Heart left ventricle (tissue), 16 donors: ENCODE measurements at regions not wholly inside any gene's neighbourhood (a gene's known extent, or its start where the extent isn't known, plus 50 kb on each side); places are given as distances from the start of the nearest gene placed in this dataset.

ENCODE experiments used
- ATAC-seq, 4 donors: fragments of 200-7000 bp; cut with Tn5 transposase; one replicate each; pipeline ENCODE4 v1.9.1; 2020 to 2022; ENCODE audit warnings: moderate library complexity in 4 of 4, mild to moderate bottlenecking in 3 of 4, moderate number of reproducible peaks in 1 of 4
- DNase-seq, 5 donors: peaks; one replicate each; pipeline ENCODE4 v3.0.0-alpha.2; 2020
- H3K27ac ChIP-seq, 12 donors: fragments of 200-600 bp; sonication (generic) in 4 of 12; one replicate each; pipeline versions ENCODE4 v1.5.0 to v1.8.0; 2016 to 2022; ENCODE audit warnings: mild to moderate bottlenecking in 2 of 12
- H3K27me3 ChIP-seq, 9 donors: fragments of 200-600 bp; sonication (generic) in 2 of 9; one replicate each; pipeline versions ENCODE4 v1.5.1 to v1.8.0; 2016 to 2022; ENCODE audit warnings: mild to moderate bottlenecking in 3 of 9
- H3K36me3 ChIP-seq, 9 donors: fragments of 200-600 bp; sonication (generic) in 2 of 9; one replicate each; pipeline versions ENCODE4 v1.5.0 to v1.8.0; 2018 to 2022; ENCODE audit warnings: mild to moderate bottlenecking in 2 of 9
- H3K4me1 ChIP-seq, 12 donors: fragments of 200-600 bp; sonication (generic) in 4 of 12; one replicate each; pipeline versions ENCODE4 v1.5.0 to v1.8.0; 2016 to 2022; ENCODE audit warnings: mild to moderate bottlenecking in 3 of 12
- H3K4me3 ChIP-seq, 12 donors: fragments of 200-600 bp; sonication (generic) in 4 of 12; one replicate each; pipeline versions ENCODE4 v1.5.0 to v1.8.0; 2017 to 2022; ENCODE audit warnings: mild to moderate bottlenecking in 9 of 12, moderate library complexity in 4 of 12
- H3K9me3 ChIP-seq, 12 donors: fragments of 200-600 bp; sonication (generic) in 4 of 12; one replicate each; pipeline versions ENCODE4 v1.5.0 to v1.8.0; 2016 to 2022; ENCODE audit warnings: mild to moderate bottlenecking in 1 of 12
- POLR2A ChIP-seq, 2 donors: fragments of 450-650 bp; IDR thresholded peaks; one replicate each; pipeline ENCODE4 v1.6.1; 2017; ENCODE audit warnings: antibody characterized with exemption in 2 of 2, mild to moderate bottlenecking in 2 of 2, moderate library complexity in 2 of 2
- WGBS, 4 donors: extraction: QIAGEN DNeasy Blood & Tissue Kit in 2 of 4; methylation state at CpG; one replicate each; pipeline versions ENCODE4 v1.1.5 to v1.1.7; 2013 to 2018; 5-methylcytosine and 5-hydroxymethylcytosine counted together
- intact Hi-C, 10 donors: fragments of 100-400 bp; cut with DNase I; formaldehyde crosslinking; loops; one replicate each; pipeline versions ENCODE4 v1.11.1 to v1.14.2; 2022
- TF ChIP-seq, protein P1 (sequence below), 12 donors: fragments of 200-600 bp; sonication (generic) in 4 of 12; IDR thresholded peaks; one replicate each; pipeline versions ENCODE4 v1.5.0 to v1.8.0; 2018 to 2022; ENCODE audit warnings: antibody characterized with exemption in 12 of 12, mild to moderate bottlenecking in 5 of 12
- donor health status: ischemic (EF 13 %, LVEDD 7.1; RV severe dilation, severe dysfunction).
- donor health status: healthy with polysubstance abuse.
- donor health status: DM: no; HTN: yes; CAD: no.
- donor health status: DM: no; HTN: no; CAD: no.
- donor health status: ischemic (EF 25% LVEDD 6.9; RV normal size, moderate dysfunction).
- donor health status: ischemic (EF 25% LVEDD 5.7; RV mildly dilated, moderate dysfunction).
- donor health status: healthy.
- donor health status: DM: yes; HTN: yes; CAD: no.
- donor health status: ischemic (EF 35%, LVEDD 5.7; RV mildly dilated, moderate dysfunction).
- donor health status: nonischemic (EF 11% LVEDD 7.7; RV severe dilation, severe dysfunction).
- donor health status: DM: yes; HTN: yes; CAD: no.
- donor health status: PGD.
- donor health status: ischemic (EF 29% LVEDD 5.4; RV normal size, mild dysfunction).
- donor health status: nonischemic (EF 23%, LVEDD 6.1; RV moderate dilation, normal function).

DNA sequence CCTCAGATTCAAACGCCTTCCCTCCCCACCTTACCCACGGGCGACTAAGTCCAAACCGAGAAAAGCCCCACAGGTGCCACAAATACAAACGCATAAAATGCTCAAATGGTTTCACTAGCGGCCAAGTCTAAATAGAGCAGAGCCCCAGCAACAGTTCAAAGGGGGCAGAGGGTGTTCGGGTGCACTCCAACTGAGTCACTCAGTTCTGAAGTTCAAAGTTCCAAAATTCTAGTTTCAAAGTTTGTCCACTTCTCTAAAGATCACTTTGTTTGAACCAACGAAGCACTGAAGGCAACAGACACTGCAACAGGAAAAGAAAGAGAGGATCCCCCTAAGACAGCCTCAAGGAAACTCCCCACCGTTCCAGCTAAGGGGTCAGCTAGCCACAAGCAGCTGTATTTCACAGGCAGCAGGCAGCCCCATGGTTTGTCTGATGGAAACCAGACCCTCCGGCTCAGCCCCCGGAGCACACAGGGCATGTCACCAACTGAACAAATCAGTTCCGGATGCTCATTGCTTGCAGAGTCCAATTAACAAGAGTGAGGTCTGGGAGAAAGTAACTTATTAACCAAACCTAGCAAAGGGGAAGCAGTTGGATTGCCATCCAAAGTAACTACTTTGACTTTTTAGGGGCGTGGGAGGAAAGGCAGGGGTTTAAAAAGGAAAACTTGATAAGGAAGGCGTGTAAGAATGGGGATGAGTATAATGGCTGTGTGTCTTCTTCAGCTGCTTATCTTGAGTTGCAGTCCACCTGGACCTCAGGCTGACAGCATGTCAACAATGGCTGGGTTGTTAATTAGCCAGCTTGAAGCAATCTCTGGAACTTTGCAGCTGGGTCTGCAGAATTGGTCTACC lies 1423.9 kb upstream of the PRMT6 start:
- Histone ChIP-seq H3K27me3 (no peaks in the 10 kb centered on the region), H3K4me3 (no peak overlapping the region), H3K36me3 (no peaks in the 10 kb centered on the region), H3K9me3 (peaks cover 0 to 14% (median 0%) of the 10 kb centered on the region in 12 donors), H3K27ac (no peak overlapping the region), H3K4me1 (no peaks in the 10 kb centered on the region)
- WGBS, 4 donors = 45 to 53% (median 50%) methylated on average over 14 of the region's 14 CpGs
- TF ChIP-seq, protein P1, sequence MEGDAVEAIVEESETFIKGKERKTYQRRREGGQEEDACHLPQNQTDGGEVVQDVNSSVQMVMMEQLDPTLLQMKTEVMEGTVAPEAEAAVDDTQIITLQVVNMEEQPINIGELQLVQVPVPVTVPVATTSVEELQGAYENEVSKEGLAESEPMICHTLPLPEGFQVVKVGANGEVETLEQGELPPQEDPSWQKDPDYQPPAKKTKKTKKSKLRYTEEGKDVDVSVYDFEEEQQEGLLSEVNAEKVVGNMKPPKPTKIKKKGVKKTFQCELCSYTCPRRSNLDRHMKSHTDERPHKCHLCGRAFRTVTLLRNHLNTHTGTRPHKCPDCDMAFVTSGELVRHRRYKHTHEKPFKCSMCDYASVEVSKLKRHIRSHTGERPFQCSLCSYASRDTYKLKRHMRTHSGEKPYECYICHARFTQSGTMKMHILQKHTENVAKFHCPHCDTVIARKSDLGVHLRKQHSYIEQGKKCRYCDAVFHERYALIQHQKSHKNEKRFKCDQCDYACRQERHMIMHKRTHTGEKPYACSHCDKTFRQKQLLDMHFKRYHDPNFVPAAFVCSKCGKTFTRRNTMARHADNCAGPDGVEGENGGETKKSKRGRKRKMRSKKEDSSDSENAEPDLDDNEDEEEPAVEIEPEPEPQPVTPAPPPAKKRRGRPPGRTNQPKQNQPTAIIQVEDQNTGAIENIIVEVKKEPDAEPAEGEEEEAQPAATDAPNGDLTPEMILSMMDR (IDR thresholded peaks at IDR 0.05) = no peak
- no peak for TF ChIP-seq POLR2A (IDR thresholded peaks at IDR 0.05)
- DNase-seq (no peak), ATAC-seq (no peak)
- intact Hi-C loops = no loop called here

- intact Hi-C loops = no loop called here
- Histone ChIP-seq H3K36me3 (no peaks in the 10 kb centered on the region), H3K4me1 (no peaks in the 10 kb centered on the region), H3K27me3 (no peaks in the 10 kb centered on the region), H3K9me3 (peaks cover 0 to 10% (median 0%) of the 10 kb centered on the region in 12 donors), H3K27ac (no peak overlapping the region), H3K4me3 (no peak overlapping the region)
- ATAC-seq (no peak), DNase-seq (no peak)
- no peak for TF ChIP-seq POLR2A (IDR thresholded peaks at IDR 0.05)
- TF ChIP-seq, protein P1 (IDR thresholded peaks at IDR 0.05) = no peak
- WGBS, 4 donors = 77 to 82% (median 80%) methylated on average over 2 of the region's 2 CpGs
These were observed 1420.4 kb upstream of the PRMT6 start for GRCh38 chr1:105636052-105636451.

DNA sequence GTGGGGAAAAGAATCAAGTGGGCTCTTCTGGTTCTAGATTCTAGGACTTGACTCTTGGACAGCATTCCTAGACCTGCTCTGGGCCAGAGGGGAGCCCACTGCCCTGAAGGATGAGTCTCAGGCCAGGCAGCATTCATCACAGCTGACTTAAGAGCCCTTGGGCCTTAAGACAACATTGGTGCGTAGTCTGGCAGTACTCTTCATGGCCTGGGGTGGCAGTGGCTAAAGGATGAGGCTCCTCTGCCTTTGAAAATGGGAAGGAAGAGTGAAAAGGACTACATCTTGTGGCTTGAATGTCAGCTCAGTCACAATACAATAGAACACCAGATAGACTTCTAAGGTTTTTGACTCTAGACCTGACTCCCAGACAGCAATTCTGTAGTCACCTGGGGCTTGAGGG lies 1415.1 kb upstream of the PRMT6 start:
- 71 to 100% (median 76%) methylated on average over 1 of the region's 1 CpG for WGBS, 4 donors
- ATAC-seq = no peak

DNA sequence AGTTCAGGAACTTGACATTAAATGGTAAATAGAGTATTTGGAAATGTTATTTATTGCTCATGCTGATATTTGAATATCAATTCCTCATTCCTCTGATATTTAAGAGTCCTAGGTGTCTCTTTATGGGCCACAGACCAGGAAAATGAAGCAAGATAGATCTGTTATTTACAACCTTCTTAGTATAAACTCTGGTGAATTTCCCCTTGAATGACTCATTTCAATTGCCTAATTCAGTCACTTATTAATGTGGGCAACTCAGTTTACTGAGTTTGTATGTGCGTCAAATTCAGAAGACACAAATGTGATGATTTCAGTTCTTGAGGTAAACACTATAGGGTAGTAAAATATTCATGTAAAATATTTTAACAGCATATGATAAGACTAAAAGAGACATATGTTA lies 1404.4 kb upstream of the PRMT6 start:
- TF ChIP-seq POLR2A (IDR thresholded peaks at IDR 0.05) = no peak
- TF ChIP-seq, protein P1 (IDR thresholded peaks at IDR 0.05) = no peak
- peaks cover 0 to 3% (median 0%) of the 10 kb centered on the region in 12 donors for H3K9me3 ChIP-seq
- WGBS, 4 donors = 90 to 97% (median 96%) methylated on average over 1 of the region's 1 CpG
- no peaks in the 10 kb centered on the region for H3K36me3 ChIP-seq
- ATAC-seq (no peak), DNase-seq (no peak)
- no peaks in the 10 kb centered on the region for H3K27me3 ChIP-seq
- no peak overlapping the region for H3K4me3 ChIP-seq
- intact Hi-C loops = no loop called here
- no peak overlapping the region for H3K27ac ChIP-seq
- no peaks in the 10 kb centered on the region for H3K4me1 ChIP-seq

More for the DNA sequence above, 1415.1 kb upstream of the PRMT6 start:
- Histone ChIP-seq H3K4me3 (no peak overlapping the region), H3K36me3 (no peaks in the 10 kb centered on the region), H3K9me3 (peaks cover 0 to 4% (median 0%) of the 10 kb centered on the region in 12 donors), H3K4me1 (no peaks in the 10 kb centered on the region), H3K27ac (no peak overlapping the region), H3K27me3 (no peaks in the 10 kb centered on the region)
- DNase-seq = no peak
- intact Hi-C loops = no loop called here
- no peak for TF ChIP-seq POLR2A (IDR thresholded peaks at IDR 0.05)
